HCT116 (cell line): ENCODE measurements at regions not wholly inside any gene's neighbourhood (a gene's known extent, or its start where the extent isn't known, plus 50 kb on each side); places are given as distances from the start of the nearest gene placed in this dataset.

Experiments used
- ATAC-seq: fragments of 200-7000 bp; cut with Tn5 transposase; 2 replicates; pipeline ENCODE4 v1.9.1; 2020; ENCODE audit warnings: mild to moderate bottlenecking, moderate library complexity
- BruUV-seq: library from RNA; stranded (reverse); fragments of 400-500 nt; replicated peaks from 2 replicates; lab custom pipeline; 2021; lab: Mats Ljungman, UMichigan
- CTCF ChIA-PET: fragments of 300-600 bp; sonication (Branson Sonifier 250); formaldehyde crosslinking; loops from one replicate; lab custom pipeline; 2021; ENCODE audit warnings: antibody characterized with exemption; lab: Charles Lee
- POLR2A ChIA-PET: fragments of 300-600, 350-600 bp; sonication (Branson Sonifier 250); formaldehyde crosslinking; loops from one replicate; lab custom pipeline; 2021; ENCODE audit warnings: antibody characterized with exemption; lab: Charles Lee
- RAD21 ChIA-PET, 2 experiments: fragments of 300-600 bp; sonication (Branson Sonifier 250); formaldehyde crosslinking; loops; one replicate each; lab custom pipeline; 2023; ENCODE audit warnings: low total read pairs in 2 of 2; ENCODE audit not compliant: uncharacterized antibody in 2 of 2, unreplicated experiment in 2 of 2, low non-redundant PET in 1 of 2; lab: Charles Lee
- DNase-seq: peaks from one replicate; pipeline ENCODE4 v3.0.0-alpha.2; 2010; ENCODE audit warnings: low read depth, low spot score
- H2AFZ ChIP-seq: fragments of 200-600 bp; shearing (Covaris generic), sonication (generic); 2 replicates; pipeline ENCODE4 v1.6.1; 2017; ENCODE audit warnings: low read depth, mixed run types, mixed read lengths, antibody characterized with exemption, low read length; ENCODE audit not compliant: poor library complexity, severe bottlenecking
- H3K27ac ChIP-seq: 2 replicates; pipeline ENCODE4 v1.5.1; 2012; ENCODE audit warnings: low read depth, low read length
- H3K27me3 ChIP-seq: fragments of 200-600 bp; sonication (generic); 2 replicates; pipeline ENCODE4 v1.6.1; 2016; ENCODE audit warnings: mixed run types, low read length, mixed read lengths; ENCODE audit not compliant: insufficient read depth
- H3K36me3 ChIP-seq, 2 experiments: fragments of 200-500 bp in 1 of 2; fragments of 200-600 bp in 1 of 2; sonication (Bioruptor generic) in 1 of 2; sonication (generic) in 1 of 2; 2 replicates each; pipeline versions ENCODE4 v1.5.1 to v1.6.1; 2014 to 2016; ENCODE audit warnings: low read length in 2 of 2, inconsistent platforms in 1 of 2, mixed read lengths in 1 of 2, mixed run types in 1 of 2; ENCODE audit not compliant: insufficient read depth in 2 of 2, control insufficient read depth in 1 of 2
- H3K4me1 ChIP-seq, 2 experiments: fragments of 200-600 bp in 1 of 2; sonication (generic) in 1 of 2; 2 replicates each; pipeline versions ENCODE4 v1.5.1 to v1.6.1; 2012 to 2017; ENCODE audit warnings: low read length in 2 of 2, inconsistent platforms in 1 of 2, mild to moderate bottlenecking in 1 of 2, mixed read lengths in 1 of 2, mixed run types in 1 of 2, moderate library complexity in 1 of 2; ENCODE audit not compliant: insufficient read depth in 2 of 2, control insufficient read depth in 1 of 2
- H3K4me2 ChIP-seq: fragments of 200-600 bp; sonication (generic); 2 replicates; pipeline ENCODE4 v1.6.1; 2017; ENCODE audit warnings: mixed run types, low read length, mixed read lengths
- H3K4me3 ChIP-seq, 2 experiments: fragments of 200-600 bp in 1 of 2; sonication (generic) in 1 of 2; replicated peaks in 1 of 2; 2 replicates each; pipeline ENCODE4 v1.5.1; 2011 to 2016; ENCODE audit warnings: low read length in 2 of 2, control low read depth in 1 of 2, low read depth in 1 of 2, mild to moderate bottlenecking in 1 of 2, mixed read lengths in 1 of 2, mixed run types in 1 of 2
- H3K79me2 ChIP-seq: fragments of 200-600 bp; sonication (generic); 2 replicates; pipeline ENCODE4 v1.6.1; 2017; ENCODE audit warnings: mild to moderate bottlenecking, mixed run types, low read length, moderate library complexity, mixed read lengths; ENCODE audit not compliant: insufficient read depth
- H3K9ac ChIP-seq: fragments of 200-600 bp; sonication (generic); 2 replicates; pipeline ENCODE4 v1.6.1; 2016; ENCODE audit warnings: low read length, mixed read lengths
- H3K9me2 ChIP-seq: fragments of 200-600 bp; sonication (generic), shearing (Covaris generic); 2 replicates; pipeline ENCODE4 v1.6.1; 2017; ENCODE audit warnings: mixed run types, mild to moderate bottlenecking, moderate library complexity; ENCODE audit not compliant: insufficient read depth
- H3K9me3 ChIP-seq, 2 experiments: fragments of 200-500 bp in 1 of 2; fragments of 200-600 bp in 1 of 2; sonication (Bioruptor generic) in 1 of 2; sonication (generic) in 1 of 2; 2 replicates each; pipeline ENCODE4 v1.6.1; 2014 to 2017; ENCODE audit warnings: low read length in 2 of 2, mixed read lengths in 2 of 2, inconsistent platforms in 1 of 2, low read depth in 1 of 2, mild to moderate bottlenecking in 1 of 2, mixed run types in 1 of 2, moderate library complexity in 1 of 2; ENCODE audit not compliant: control insufficient read depth in 1 of 2, insufficient read depth in 1 of 2
- H4K20me1 ChIP-seq: fragments of 200-600 bp; sonication (generic), shearing (Covaris generic); 2 replicates; pipeline ENCODE4 v1.6.1; 2017; ENCODE audit warnings: mixed run types, mild to moderate bottlenecking, moderate library complexity; ENCODE audit not compliant: insufficient read depth
- CBX3 ChIP-seq: IDR thresholded peaks from 2 replicates; pipeline ENCODE4 v1.6.1; 2012; ENCODE audit warnings: low read depth
- CTCF ChIP-seq, 3 experiments: fragments of 200-600 bp in 1 of 3; sonication (generic) in 1 of 3; IDR thresholded peaks in 2 of 3; conservative IDR thresholded peaks in 1 of 3; 2 replicates each; pipeline ENCODE4 v1.5.1; 2012 to 2017; ENCODE audit warnings: low read depth in 2 of 3, low read length in 2 of 3, antibody characterized with exemption in 1 of 3, borderline replicate concordance in 1 of 3, control low read depth in 1 of 3, mild to moderate bottlenecking in 1 of 3, mixed read lengths in 1 of 3, mixed run types in 1 of 3, moderate library complexity in 1 of 3; ENCODE audit not compliant: insufficient read depth in 1 of 3
- FOSL1 ChIP-seq: IDR thresholded peaks from 2 replicates; pipeline ENCODE4 v1.6.1; 2012; ENCODE audit warnings: low read depth
- JUND ChIP-seq: IDR thresholded peaks from 2 replicates; pipeline ENCODE4 v1.6.1; 2012
- MAX ChIP-seq: IDR thresholded peaks from 2 replicates; pipeline ENCODE4 v1.6.1; 2012
- POLR2AphosphoS5 ChIP-seq: IDR thresholded peaks from 2 replicates; pipeline ENCODE4 v1.6.1; 2011; ENCODE audit warnings: mild to moderate bottlenecking, low read depth, low read length, moderate library complexity
- RAD21 ChIP-seq: IDR thresholded peaks from 2 replicates; pipeline ENCODE4 v1.6.1; 2012; ENCODE audit warnings: low read depth, mild to moderate bottlenecking
- SP1 ChIP-seq: IDR thresholded peaks from 2 replicates; pipeline ENCODE4 v1.6.1; 2012; ENCODE audit warnings: low read depth
- SRF ChIP-seq: IDR thresholded peaks from 2 replicates; pipeline ENCODE4 v1.6.1; 2012; ENCODE audit warnings: low read depth
- ZFX ChIP-seq: fragments of 450-650 bp; IDR thresholded peaks from 2 replicates; pipeline ENCODE4 v1.6.1; 2017
- ZNF274 ChIP-seq: fragments of 200-500 bp; sonication (Bioruptor generic); IDR thresholded peaks from 2 replicates; pipeline ENCODE4 v1.6.1; 2014; ENCODE audit warnings: mild to moderate bottlenecking, low read depth, low read length, inconsistent platforms
- intact Hi-C: fragments of 100-400 bp; cut with micrococcal nuclease; formaldehyde crosslinking; loops from 2 replicates; pipeline ENCODE4 v1.10.0; 2022

DNA sequence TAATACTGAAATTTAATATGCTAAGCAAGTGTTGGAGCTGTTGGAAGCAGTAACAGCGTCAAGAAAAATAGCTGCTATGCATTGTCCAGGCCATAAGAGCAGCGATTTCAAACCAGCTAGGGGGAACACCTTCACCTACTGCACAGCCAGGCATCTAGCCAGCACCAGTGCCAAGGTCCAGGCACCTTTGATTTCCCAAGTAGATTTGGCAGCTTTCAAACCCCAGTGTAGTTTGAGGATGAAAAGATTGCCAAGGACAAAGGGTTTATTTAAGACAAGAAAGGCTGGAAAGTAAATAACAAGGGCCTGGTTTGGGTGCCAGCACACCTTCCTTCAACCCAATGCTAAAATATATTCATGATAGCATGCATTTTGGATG is 65.4 kb upstream of the ZNF92 start:
- no TSS peak for BruUV-seq
- POLR2A ChIA-PET: no interaction called here
- H3K4me1 ChIP-seq: no peaks in the 10 kb centered on the region

DNA sequence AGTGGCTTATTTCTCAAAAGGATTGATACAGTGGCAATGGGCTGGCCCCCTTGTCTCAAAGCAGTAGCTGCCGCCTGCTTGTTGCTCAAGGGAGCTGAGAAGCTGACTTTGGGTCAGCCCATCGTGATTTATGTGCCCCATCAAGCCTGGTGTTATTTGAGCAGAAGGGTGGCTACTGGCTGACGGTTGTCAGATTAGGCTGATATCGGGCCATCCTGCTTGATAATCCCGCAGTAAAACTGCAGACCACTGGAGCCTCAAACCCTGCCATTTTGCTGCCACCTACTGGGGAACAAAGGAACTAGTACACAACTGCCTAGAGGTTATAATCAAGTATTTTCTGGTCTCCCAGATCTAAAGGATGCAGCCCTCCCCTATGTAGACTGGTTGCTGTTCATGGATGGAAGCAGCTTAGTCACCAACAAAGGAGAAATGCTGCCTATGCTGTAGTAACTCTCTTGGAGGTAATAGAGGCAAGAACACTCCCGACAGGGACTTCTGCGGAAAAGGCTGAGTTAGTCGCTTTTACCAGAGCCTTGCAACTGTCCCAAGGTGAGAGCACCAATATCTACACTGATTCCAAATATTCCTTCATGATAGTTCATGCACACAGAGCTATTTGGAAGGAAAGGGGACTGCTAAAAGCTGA is 65.9 kb upstream of the ZNF92 start:
- no peak overlapping the region for H2AFZ ChIP-seq
- no peaks in the 10 kb centered on the region for H3K79me2 ChIP-seq
- ATAC-seq (peak; percentile 94), DNase-seq (peak; percentile 34)
- H3K27me3 ChIP-seq: no peaks in the 10 kb centered on the region
- no TSS peak for BruUV-seq
- CTCF ChIA-PET: interaction anchor here (1.0 to 3.3 kb wide), 5 partner anchors 32 to 356 kb away, joined by 3 to 18 read pairs (median 4); no protein-coding TSS in a partner anchor
- no peak for TF ChIP-seq FOSL1
- no peak for TF ChIP-seq ZNF274
- no peak for TF ChIP-seq SRF
- TF ChIP-seq RAD21: peak; percentile 89
- TF ChIP-seq POLR2AphosphoS5: no peak
- no peak for TF ChIP-seq CBX3
- no peak for TF ChIP-seq ZFX
- no peak for TF ChIP-seq MAX
- TF ChIP-seq CTCF (IDR thresholded peaks at IDR 0.05 in 2 of 3, conservative IDR thresholded peaks at IDR 0.05 in 1 of 3; ENCODE audit: borderline replicate concordance in 1 of 3, insufficient read depth in 1 of 3, low read depth in 2 of 3, low read length in 2 of 3): peak; percentile 72 to 87 (median 86); a peak in 5 of 6 replicates
- RAD21 ChIA-PET: interaction anchor here (0.6 to 1.2 kb wide), 3 partner anchors 91 to 270 kb away, joined by 3 to 5 read pairs (median 3); no protein-coding TSS in a partner anchor
- H3K9me3 ChIP-seq: no peaks in the 10 kb centered on the region
- no peaks in the 10 kb centered on the region for H4K20me1 ChIP-seq
- H3K4me3 ChIP-seq: no peak overlapping the region
- no peaks in the 10 kb centered on the region for H3K4me1 ChIP-seq
- no peaks in the 10 kb centered on the region for H3K9me2 ChIP-seq
- H3K4me2 ChIP-seq: no peak overlapping the region
- H3K9ac ChIP-seq: no peak overlapping the region
- intact Hi-C loops: loop anchor here (1.0 kb wide), 2 partner anchors 91 to 356 kb away; no protein-coding TSS in a partner anchor
- H3K27ac ChIP-seq: no peak overlapping the region
- POLR2A ChIA-PET: no interaction called here
- no peaks in the 10 kb centered on the region for H3K36me3 ChIP-seq

More for the DNA sequence above, 65.4 kb upstream of the ZNF92 start:
- no peak for ATAC-seq
- H2AFZ ChIP-seq: no peak overlapping the region
- no peaks in the 10 kb centered on the region for H3K36me3 ChIP-seq
- intact Hi-C loops: no loop called here
- H3K27ac ChIP-seq: no peak overlapping the region
- H3K79me2 ChIP-seq: no peaks in the 10 kb centered on the region
- DNase-seq: no peak
- H3K9me3 ChIP-seq: no peaks in the 10 kb centered on the region
- H3K9me2 ChIP-seq: no peaks in the 10 kb centered on the region
- H3K4me3 ChIP-seq: no peak overlapping the region
- no peak for TF ChIP-seq JUND
- no peak for TF ChIP-seq SP1
- TF ChIP-seq, all 23 proteins: peak for 0
- Histone ChIP-seq H3K9ac (no peak overlapping the region), H3K27me3 (no peaks in the 10 kb centered on the region), H3K4me2 (no peak overlapping the region), H4K20me1 (no peaks in the 10 kb centered on the region)
- CTCF ChIA-PET: interaction anchor here (1.4 to 3.3 kb wide), 4 partner anchors 58 to 357 kb away, joined by 3 to 18 read pairs (median 8); no protein-coding TSS in a partner anchor
- RAD21 ChIA-PET: no interaction called here
